PFSK-1 (cell line): ENCODE measurements at regions not wholly inside any gene's neighbourhood (a gene's known extent, or its start where the extent isn't known, plus 50 kb on each side); places are given as distances from the start of the nearest gene placed in this dataset.

Experiments used
- REST ChIP-seq, 2 experiments: IDR thresholded peaks; 2 replicates each; pipeline versions ENCODE4 v1.6.1 to v1.8.0; 2011 to 2012; ENCODE audit warnings: low read depth in 2 of 2, low read length in 2 of 2, control low read depth in 1 of 2, inconsistent platforms in 1 of 2, mild to moderate bottlenecking in 1 of 2, moderate library complexity in 1 of 2; ENCODE audit not compliant: insufficient read depth in 1 of 2
- SIN3A ChIP-seq: IDR thresholded peaks from 2 replicates; pipeline ENCODE4 v1.6.1; 2012; ENCODE audit warnings: mild to moderate bottlenecking, low read length, moderate library complexity, borderline replicate concordance; ENCODE audit not compliant: insufficient read depth

GRCh38 chr15:53251996-53252395 lies 461.9 kb upstream of the ONECUT1 start:
- TF ChIP-seq SIN3A (no peak), REST (IDR thresholded peaks at IDR 0.05; ENCODE audit: insufficient read depth in 1 of 2, low read depth in 2 of 2, low read length in 2 of 2) (no peak)
